HG02623 (cell line): ENCODE measurements at regions not wholly inside any gene's neighbourhood (a gene's known extent, or its start where the extent isn't known, plus 50 kb on each side); places are given as distances from the start of the nearest gene placed in this dataset.

ENCODE experiments used
- ATAC-seq: cut with Tn5 transposase; IDR thresholded peaks from one replicate; pipeline ENCODE4 v1.9.1; 2021; ENCODE audit warnings: moderate library complexity; ENCODE audit not compliant: unreplicated experiment

DNA sequence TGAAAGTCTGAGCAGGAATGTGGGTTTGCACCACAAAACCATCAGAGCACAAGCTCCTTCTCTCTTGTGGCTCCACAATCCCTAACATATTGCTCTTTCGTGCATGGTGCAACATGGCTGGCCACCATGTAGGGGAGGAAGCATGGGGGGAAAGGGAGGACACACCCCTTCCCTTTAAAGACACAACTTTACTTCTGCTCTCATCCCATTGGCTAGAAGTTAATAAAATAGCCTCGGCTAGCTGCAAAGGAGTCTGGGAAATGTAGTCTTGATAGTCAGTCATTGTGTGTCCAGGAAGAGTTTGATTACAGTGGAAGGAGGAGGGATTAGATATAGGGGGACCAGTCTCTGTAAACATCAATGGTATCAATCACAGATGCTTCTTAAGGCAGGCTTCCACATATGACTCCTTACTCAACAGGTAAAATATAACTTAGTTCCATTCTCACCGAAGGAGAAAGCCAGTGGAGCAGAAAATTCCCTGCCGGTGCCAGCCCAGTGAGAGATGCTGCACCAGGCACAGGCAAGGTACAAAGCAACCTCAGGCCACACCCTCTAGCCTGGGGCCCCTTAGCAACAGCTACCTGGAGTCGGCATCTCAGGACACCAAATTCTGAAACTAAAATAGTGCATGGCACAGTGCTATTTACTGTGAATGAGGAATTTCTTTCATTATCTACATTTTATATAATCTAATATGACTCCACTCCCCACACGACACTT, 124.7 kb upstream of the CTBP2 start:
- ATAC-seq = no peak

DNA sequence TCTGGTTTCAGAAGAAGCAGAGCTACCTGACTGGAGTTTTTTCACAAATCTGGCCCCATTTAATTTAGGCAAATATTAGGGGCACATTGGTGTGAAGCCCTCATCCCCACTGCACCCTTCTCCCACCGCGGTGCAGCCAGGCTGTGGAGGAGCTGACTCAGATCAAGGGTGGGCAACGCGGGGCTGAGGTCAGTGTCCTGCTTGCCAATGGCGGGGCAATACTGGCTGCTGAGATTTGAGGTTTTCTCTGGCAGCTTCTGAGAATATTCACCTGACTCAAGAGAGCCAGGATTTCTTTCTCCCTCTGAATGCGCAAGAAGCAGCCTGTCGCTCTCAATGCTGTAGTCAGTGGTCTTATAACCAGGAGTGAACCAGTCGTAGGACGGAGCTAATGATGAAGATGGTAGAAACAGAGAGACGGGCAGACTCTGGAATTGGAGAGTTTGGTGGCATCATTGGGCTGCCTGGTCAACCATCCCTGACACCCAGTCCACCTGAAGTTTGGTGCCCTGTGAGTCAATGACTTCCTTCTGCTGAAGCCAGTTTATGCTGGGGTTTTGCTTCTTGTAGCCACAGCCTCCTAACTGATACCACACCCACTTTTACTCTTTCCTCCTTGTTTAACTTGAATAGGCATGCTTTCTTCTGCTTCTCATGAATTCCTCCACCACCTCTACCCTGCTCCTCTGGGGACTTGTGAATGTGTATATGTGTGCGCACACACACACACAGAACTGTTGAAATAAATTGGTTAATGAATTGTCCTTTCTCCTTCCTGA, 123.7 kb upstream of the CTBP2 start:
- no peak for ATAC-seq

GRCh38 chr10:125283191-125283835, 123.0 kb upstream of the CTBP2 start:
- ATAC-seq = no peak

DNA sequence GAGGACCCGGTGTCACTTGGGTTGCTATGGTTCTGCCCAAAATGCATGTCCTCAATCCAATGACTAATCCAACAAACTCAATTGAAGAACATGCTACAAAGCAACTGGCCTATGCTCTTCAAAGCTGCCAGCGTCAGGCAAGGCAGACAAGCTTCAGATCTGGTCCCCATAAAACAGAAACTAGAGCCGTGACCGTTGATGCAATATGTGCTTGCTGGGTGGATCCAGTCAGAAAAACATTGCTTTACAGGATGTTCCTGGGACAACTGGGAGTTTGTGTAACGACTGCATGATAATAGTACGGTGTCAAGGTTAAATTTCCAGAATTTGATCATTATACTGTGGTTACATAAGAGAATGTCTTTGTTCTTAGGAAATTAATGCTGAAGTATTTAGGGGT, 120.7 kb upstream of the CTBP2 start:
- ATAC-seq = no peak

- no peak for ATAC-seq
These were observed 115.8 kb upstream of the CTBP2 start for GRCh38 chr10:125276133-125276532.

GRCh38 chr10:125274961-125275360, 114.6 kb upstream of the CTBP2 start:
- no peak for ATAC-seq

DNA sequence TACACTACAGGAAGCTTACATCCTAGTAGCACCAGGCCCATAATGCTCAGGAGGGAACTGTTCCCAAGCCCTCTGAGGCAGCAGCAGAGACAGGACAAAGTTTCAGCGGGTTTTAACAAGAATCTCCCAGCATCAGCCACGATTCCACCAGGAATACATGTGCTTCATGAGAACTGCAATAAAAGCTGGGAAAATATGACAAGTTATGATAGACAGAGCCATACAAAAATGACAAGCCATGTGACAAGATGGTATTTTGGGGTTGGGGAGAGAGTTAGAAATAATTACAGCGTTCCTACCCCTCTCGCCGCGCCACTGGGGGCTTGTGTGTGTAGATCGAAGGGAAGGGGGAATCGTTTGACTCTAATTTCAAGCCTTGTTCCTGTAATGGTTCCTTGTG, 112.7 kb upstream of the CTBP2 start:
- no peak for ATAC-seq

- ATAC-seq = no peak
These were observed 109.4 kb upstream of the CTBP2 start for GRCh38 chr10:125269716-125270115.

- ATAC-seq = no peak
These were observed 106.6 kb upstream of the CTBP2 start for GRCh38 chr10:125266966-125267365.

DNA sequence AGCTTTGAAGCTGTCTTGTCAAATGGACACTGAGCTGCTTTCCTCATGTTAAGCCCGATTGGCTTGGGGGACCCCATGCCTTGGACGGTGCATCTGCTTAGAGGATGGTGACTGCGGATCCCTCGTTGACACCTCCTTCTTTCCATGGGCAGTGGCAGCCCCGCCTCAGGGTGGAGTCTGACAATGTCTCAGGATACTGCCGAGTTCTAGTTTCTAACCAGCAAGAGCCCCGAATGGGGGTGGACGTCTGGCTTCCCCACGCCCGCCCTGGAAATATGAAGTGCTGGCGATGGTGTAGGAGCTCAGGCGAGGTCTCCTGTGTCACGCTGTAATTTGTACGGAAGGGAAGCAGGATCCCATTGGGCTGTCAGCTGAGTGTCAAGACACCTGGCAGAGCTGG, 106.2 kb upstream of the CTBP2 start:
- no peak for ATAC-seq

GRCh38 chr10:125265579-125265955, 105.2 kb upstream of the CTBP2 start:
- no peak for ATAC-seq

GRCh38 chr10:125264757-125265578, 104.6 kb upstream of the CTBP2 start:
- ATAC-seq = no peak

DNA sequence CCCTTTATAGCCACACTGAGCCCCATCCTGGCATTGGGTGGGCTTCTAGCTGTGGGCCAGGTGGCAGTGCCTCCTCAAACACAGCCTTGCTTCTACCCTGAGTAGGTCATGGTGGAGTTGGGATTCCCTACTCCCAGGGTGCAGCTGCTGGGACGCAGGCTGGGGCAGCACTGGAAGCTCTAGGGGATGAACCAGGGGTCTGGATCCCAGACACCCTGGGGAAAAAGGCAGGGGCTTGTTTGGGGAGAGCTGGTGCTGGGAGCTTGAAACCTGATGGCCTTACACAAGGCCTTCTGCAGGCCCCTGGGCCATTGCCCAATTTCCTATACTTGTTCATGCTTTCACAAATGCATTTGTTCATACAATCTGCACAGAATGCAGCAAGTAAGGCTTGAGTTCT, 103.7 kb upstream of the CTBP2 start:
- ATAC-seq = no peak

DNA sequence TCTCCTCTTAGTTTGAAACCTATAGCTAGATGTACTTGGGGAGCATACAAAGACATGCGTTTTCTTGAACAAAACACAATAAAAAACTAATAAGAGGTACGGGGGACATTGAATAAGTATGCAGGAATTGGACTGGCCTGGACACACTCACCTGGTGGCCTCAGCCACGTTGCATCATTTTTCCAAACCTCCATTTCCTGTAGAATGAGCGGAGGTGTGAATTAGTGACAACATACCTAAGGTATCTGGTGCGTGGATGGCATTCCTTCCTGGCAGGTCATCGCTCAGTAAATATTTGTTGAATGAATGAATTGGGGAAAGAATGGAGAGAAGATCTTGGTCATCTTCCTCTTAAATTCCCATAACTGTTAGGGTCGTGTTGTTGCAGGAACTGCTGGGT, 103.2 kb upstream of the CTBP2 start:
- ATAC-seq = no peak

GRCh38 chr10:125262920-125263319, 102.6 kb upstream of the CTBP2 start:
- no peak for ATAC-seq

GRCh38 chr10:125262409-125262808, 102.0 kb upstream of the CTBP2 start:
- no peak for ATAC-seq

DNA sequence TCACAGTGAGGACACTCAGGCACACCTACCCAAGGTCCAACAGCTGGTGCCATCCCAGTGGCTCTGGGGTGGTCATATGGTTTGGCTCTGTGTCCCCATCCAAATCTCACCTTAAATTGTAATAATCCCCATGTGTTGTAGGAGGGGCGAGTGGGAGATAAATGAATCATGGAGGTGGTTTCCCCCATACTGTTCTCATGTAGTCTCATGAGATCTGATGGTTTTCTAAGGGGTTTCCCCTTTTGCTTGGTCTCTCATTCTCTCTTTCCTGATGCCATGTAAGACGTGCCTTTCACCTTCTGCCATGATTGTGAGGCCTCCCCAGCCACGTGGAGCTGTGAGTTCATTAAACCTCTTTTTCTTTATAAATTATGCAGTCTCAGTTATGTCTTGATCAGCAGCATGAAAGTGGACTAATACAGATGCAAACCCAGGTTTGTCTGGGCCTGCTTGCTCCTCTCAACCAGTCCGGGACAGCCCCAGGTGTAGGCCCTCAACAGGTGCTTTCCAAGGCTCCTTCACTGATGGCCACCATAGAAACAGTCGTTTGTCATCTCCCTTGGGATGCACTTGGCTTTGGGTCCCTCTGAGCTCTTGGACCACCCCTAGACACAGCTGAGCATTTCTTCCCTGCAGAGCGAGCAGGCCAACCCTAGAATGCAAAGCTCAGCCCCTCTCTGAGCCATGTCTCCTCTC, 101.3 kb upstream of the CTBP2 start:
- no peak for ATAC-seq

DNA sequence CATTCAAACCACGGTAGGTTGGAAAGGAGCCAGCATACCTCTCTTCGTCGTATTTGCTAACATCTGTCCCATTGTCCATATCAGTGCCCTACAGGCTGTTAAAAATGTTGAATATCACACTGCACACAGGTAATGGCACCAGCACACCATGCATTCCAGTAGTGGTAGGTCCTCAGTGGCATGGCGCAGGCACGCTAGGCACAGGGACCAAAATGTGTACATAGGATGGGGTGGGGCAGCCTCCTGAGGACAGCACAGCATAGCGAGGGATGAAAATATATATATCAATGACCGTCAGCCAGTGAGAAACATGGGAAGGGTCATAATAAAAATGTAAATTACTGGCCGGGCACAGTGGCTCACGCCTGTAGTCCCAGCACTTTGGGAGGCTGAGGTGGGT, 99.9 kb upstream of the CTBP2 start:
- ATAC-seq = no peak

DNA sequence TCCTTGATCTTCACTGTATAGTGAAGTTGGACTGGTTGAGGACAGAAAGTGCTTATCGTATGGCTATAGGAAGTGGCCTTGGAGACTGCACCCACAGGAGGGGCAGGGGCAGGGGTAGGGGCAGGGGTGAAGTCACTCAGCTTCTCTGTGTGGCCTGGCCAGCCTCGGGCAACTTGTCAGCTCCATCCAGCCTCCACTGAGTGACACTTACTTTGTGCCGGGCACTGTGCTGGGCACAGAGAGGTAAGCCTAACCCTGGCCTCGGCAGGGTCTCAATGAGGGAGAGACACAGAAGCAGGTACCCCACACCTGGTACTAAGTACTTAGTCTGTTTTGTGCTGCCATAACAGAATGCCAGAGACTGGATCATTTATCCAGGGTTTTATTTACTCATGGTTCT, 99.3 kb upstream of the CTBP2 start:
- ATAC-seq = no peak

DNA sequence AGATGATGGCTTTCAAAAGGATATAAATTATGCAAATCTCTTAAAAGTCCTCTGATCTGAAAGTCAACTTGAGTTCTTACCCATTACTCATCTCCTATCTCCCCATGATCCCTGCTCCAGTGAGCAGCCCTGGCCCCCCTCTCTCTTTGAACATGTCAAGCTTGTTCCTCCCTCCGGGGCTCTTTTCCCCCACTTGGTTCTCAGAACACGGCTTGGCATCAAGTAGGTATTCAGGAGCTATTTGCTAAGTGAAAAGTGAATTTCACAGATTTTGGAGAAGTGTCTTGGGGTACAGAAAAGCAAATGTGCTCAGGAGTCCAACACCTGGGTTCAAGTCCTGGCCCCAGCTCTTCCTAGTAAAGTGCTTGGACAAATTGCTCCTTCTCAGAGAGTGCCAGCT, 98.3 kb upstream of the CTBP2 start:
- no peak for ATAC-seq
